ENCODE measurements at regions not wholly inside any gene's neighbourhood (a gene's known extent, or its start where the extent isn't known, plus 50 kb on each side); places are given as distances from the start of the nearest gene placed in this dataset.

GRCh38 chr2:128444816-128445522 lies 126.3 kb upstream of the HS6ST1 start:
- Histone ChIP-seq H3K9ac (ENCODE audit: low read length) (no peak overlapping the region), H3K9me3 (ENCODE audit: low read length) (no peaks in the 10 kb centered on the region)

GRCh38 chr2:128445523-128445900 lies 126.8 kb upstream of the HS6ST1 start:
- H3K27ac ChIP-seq (ENCODE audit: low read length): no peak overlapping the region
- DNase-seq: no peak
- H4K20me1 ChIP-seq (ENCODE audit: insufficient read depth, low read depth, low read length): no peaks in the 10 kb centered on the region
- H3K9me3 ChIP-seq (ENCODE audit: low read length): no peaks in the 10 kb centered on the region
- no peaks in the 10 kb centered on the region for H3K27me3 ChIP-seq (ENCODE audit: low read length)
- H3K4me3 ChIP-seq (ENCODE audit: low read length): no peak overlapping the region
- no peak overlapping the region for H2AFZ ChIP-seq (ENCODE audit: low read length)
- no peak overlapping the region for H3K9ac ChIP-seq (ENCODE audit: low read length)
- no peaks in the 10 kb centered on the region for H3K36me3 ChIP-seq (ENCODE audit: insufficient read depth, low read length)
- no peaks in the 10 kb centered on the region for H3K79me2 ChIP-seq (ENCODE audit: low read length)
- H3K4me1 ChIP-seq (ENCODE audit: low read length): no peaks in the 10 kb centered on the region
- no peaks in the 10 kb centered on the region for H3K9me2 ChIP-seq (replicated peaks; ENCODE audit: insufficient read depth, low read length)
- no peak overlapping the region for H3K4me2 ChIP-seq (ENCODE audit: low read depth, low read length, poor library complexity, severe bottlenecking)

More at GRCh38 chr2:128444816-128445522, 126.3 kb upstream of the HS6ST1 start:
- Histone ChIP-seq H2AFZ (ENCODE audit: low read length) (no peak overlapping the region), H3K27me3 (ENCODE audit: low read length) (no peaks in the 10 kb centered on the region), H3K4me3 (ENCODE audit: low read length) (no peak overlapping the region), H3K4me2 (ENCODE audit: low read depth, low read length, poor library complexity, severe bottlenecking) (no peak overlapping the region), H4K20me1 (ENCODE audit: insufficient read depth, low read depth, low read length) (no peaks in the 10 kb centered on the region), H3K27ac (ENCODE audit: low read length) (no peak overlapping the region), H3K4me1 (ENCODE audit: low read length) (no peaks in the 10 kb centered on the region), H3K36me3 (ENCODE audit: insufficient read depth, low read length) (no peaks in the 10 kb centered on the region), H3K9me2 (replicated peaks; ENCODE audit: insufficient read depth, low read length) (no peaks in the 10 kb centered on the region), H3K79me2 (ENCODE audit: low read length) (no peaks in the 10 kb centered on the region)
- DNase-seq: no peak

GRCh38 chr2:128446049-128446873 lies 127.6 kb upstream of the HS6ST1 start:
- no peak for DNase-seq
- Histone ChIP-seq H3K9me3 (ENCODE audit: low read length) (no peaks in the 10 kb centered on the region), H2AFZ (ENCODE audit: low read length) (no peak overlapping the region), H3K27me3 (ENCODE audit: low read length) (no peaks in the 10 kb centered on the region), H3K9me2 (replicated peaks; ENCODE audit: insufficient read depth, low read length) (no peaks in the 10 kb centered on the region), H3K4me2 (ENCODE audit: low read depth, low read length, poor library complexity, severe bottlenecking) (no peak overlapping the region), H3K79me2 (ENCODE audit: low read length) (no peaks in the 10 kb centered on the region), H3K9ac (ENCODE audit: low read length) (no peak overlapping the region), H4K20me1 (ENCODE audit: insufficient read depth, low read depth, low read length) (no peaks in the 10 kb centered on the region), H3K4me3 (ENCODE audit: low read length) (no peak overlapping the region), H3K36me3 (ENCODE audit: insufficient read depth, low read length) (no peaks in the 10 kb centered on the region), H3K4me1 (ENCODE audit: low read length) (no peaks in the 10 kb centered on the region), H3K27ac (ENCODE audit: low read length) (no peak overlapping the region)

- no peaks in the 10 kb centered on the region for H3K27me3 ChIP-seq (ENCODE audit: low read length)
- H3K9me2 ChIP-seq (replicated peaks; ENCODE audit: insufficient read depth, low read length): no peaks in the 10 kb centered on the region
- H3K9ac ChIP-seq (ENCODE audit: low read length): no peak overlapping the region
- H3K4me2 ChIP-seq (ENCODE audit: low read depth, low read length, poor library complexity, severe bottlenecking): no peak overlapping the region
- no peaks in the 10 kb centered on the region for H3K9me3 ChIP-seq (ENCODE audit: low read length)
- DNase-seq: no peak
- no peaks in the 10 kb centered on the region for H4K20me1 ChIP-seq (ENCODE audit: insufficient read depth, low read depth, low read length)
- no peak overlapping the region for H3K4me3 ChIP-seq (ENCODE audit: low read length)
- H3K36me3 ChIP-seq (ENCODE audit: insufficient read depth, low read length): no peaks in the 10 kb centered on the region
- H2AFZ ChIP-seq (ENCODE audit: low read length): no peak overlapping the region
- no peaks in the 10 kb centered on the region for H3K4me1 ChIP-seq (ENCODE audit: low read length)
- H3K27ac ChIP-seq (ENCODE audit: low read length): no peak overlapping the region
- no peaks in the 10 kb centered on the region for H3K79me2 ChIP-seq (ENCODE audit: low read length)
Observed at GRCh38 chr2:128446874-128447537, 128.3 kb upstream of the HS6ST1 start.

- H3K27ac ChIP-seq (ENCODE audit: low read length): no peak overlapping the region
- DNase-seq: no peak
Observed at GRCh38 chr2:128447538-128447995, 128.9 kb upstream of the HS6ST1 start.

GRCh38 chr2:128448331-128449225 lies 129.9 kb upstream of the HS6ST1 start:
- Histone ChIP-seq H3K27me3 (ENCODE audit: low read length) (no peaks in the 10 kb centered on the region), H3K4me2 (ENCODE audit: low read depth, low read length, poor library complexity, severe bottlenecking) (no peak overlapping the region), H3K9me2 (replicated peaks; ENCODE audit: insufficient read depth, low read length) (no peaks in the 10 kb centered on the region), H3K27ac (ENCODE audit: low read length) (no peak overlapping the region), H3K4me1 (ENCODE audit: low read length) (no peaks in the 10 kb centered on the region), H4K20me1 (ENCODE audit: insufficient read depth, low read depth, low read length) (no peaks in the 10 kb centered on the region), H2AFZ (ENCODE audit: low read length) (no peak overlapping the region), H3K79me2 (ENCODE audit: low read length) (no peaks in the 10 kb centered on the region), H3K9ac (ENCODE audit: low read length) (no peak overlapping the region), H3K36me3 (ENCODE audit: insufficient read depth, low read length) (no peaks in the 10 kb centered on the region), H3K9me3 (ENCODE audit: low read length) (no peaks in the 10 kb centered on the region), H3K4me3 (ENCODE audit: low read length) (no peak overlapping the region)
- no peak for DNase-seq

More at GRCh38 chr2:128447538-128447995, 128.9 kb upstream of the HS6ST1 start:
- H3K36me3 ChIP-seq (ENCODE audit: insufficient read depth, low read length): no peaks in the 10 kb centered on the region
- no peaks in the 10 kb centered on the region for H3K79me2 ChIP-seq (ENCODE audit: low read length)
- no peak overlapping the region for H3K9ac ChIP-seq (ENCODE audit: low read length)
- no peak overlapping the region for H2AFZ ChIP-seq (ENCODE audit: low read length)
- H3K4me1 ChIP-seq (ENCODE audit: low read length): no peaks in the 10 kb centered on the region
- H3K27me3 ChIP-seq (ENCODE audit: low read length): no peaks in the 10 kb centered on the region
- H3K4me3 ChIP-seq (ENCODE audit: low read length): no peak overlapping the region
- no peak overlapping the region for H3K4me2 ChIP-seq (ENCODE audit: low read depth, low read length, poor library complexity, severe bottlenecking)
- H4K20me1 ChIP-seq (ENCODE audit: insufficient read depth, low read depth, low read length): no peaks in the 10 kb centered on the region
- no peaks in the 10 kb centered on the region for H3K9me3 ChIP-seq (ENCODE audit: low read length)
- no peaks in the 10 kb centered on the region for H3K9me2 ChIP-seq (replicated peaks; ENCODE audit: insufficient read depth, low read length)

- H2AFZ ChIP-seq (ENCODE audit: low read length): no peak overlapping the region
- no peak overlapping the region for H3K9ac ChIP-seq (ENCODE audit: low read length)
- no peaks in the 10 kb centered on the region for H3K9me2 ChIP-seq (replicated peaks; ENCODE audit: insufficient read depth, low read length)
- DNase-seq: no peak
- H3K9me3 ChIP-seq (ENCODE audit: low read length): no peaks in the 10 kb centered on the region
- no peaks in the 10 kb centered on the region for H3K4me1 ChIP-seq (ENCODE audit: low read length)
- H3K27me3 ChIP-seq (ENCODE audit: low read length): no peaks in the 10 kb centered on the region
- no peak overlapping the region for H3K27ac ChIP-seq (ENCODE audit: low read length)
- H4K20me1 ChIP-seq (ENCODE audit: insufficient read depth, low read depth, low read length): no peaks in the 10 kb centered on the region
- no peaks in the 10 kb centered on the region for H3K36me3 ChIP-seq (ENCODE audit: insufficient read depth, low read length)
- no peaks in the 10 kb centered on the region for H3K79me2 ChIP-seq (ENCODE audit: low read length)
- no peak overlapping the region for H3K4me3 ChIP-seq (ENCODE audit: low read length)
- H3K4me2 ChIP-seq (ENCODE audit: low read depth, low read length, poor library complexity, severe bottlenecking): no peak overlapping the region
Observed at GRCh38 chr2:128449226-128450061, 130.8 kb upstream of the HS6ST1 start.
